CMK (cell line): ENCODE measurements at regions not wholly inside any gene's neighbourhood (a gene's known extent, or its start where the extent isn't known, plus 50 kb on each side); places are given as distances from the start of the nearest gene placed in this dataset.
"Not testable (repeated sequence)": the region's sequence is repeated elsewhere in the genome, so short reads cannot be mapped to it uniquely, and the experiment has no call there.

Experiments used
- DNase-seq: peaks from one replicate; pipeline ENCODE4 v3.0.0-alpha.2; 2010; ENCODE audit warnings: low read depth

DNA sequence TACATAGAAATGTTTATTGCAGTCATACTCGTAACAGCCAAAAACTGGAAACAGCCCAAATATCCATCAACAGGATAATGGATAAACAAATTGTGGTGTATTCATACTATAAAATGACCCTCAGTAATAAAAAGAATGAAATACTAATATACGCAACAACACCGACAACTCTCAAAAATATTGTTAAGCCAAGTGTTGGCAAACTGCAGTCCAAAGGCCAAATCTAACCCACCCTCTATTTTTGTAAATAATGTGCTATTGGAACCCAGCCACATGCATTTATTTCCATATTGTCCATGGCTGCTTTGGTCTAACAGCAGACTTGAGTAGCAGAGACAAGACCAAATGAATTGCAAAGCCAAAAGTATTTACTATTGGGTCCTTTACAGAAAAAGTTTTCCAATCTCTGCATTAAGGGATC, 151.0 kb downstream of the MREG start:
- DNase-seq: no peak

DNA sequence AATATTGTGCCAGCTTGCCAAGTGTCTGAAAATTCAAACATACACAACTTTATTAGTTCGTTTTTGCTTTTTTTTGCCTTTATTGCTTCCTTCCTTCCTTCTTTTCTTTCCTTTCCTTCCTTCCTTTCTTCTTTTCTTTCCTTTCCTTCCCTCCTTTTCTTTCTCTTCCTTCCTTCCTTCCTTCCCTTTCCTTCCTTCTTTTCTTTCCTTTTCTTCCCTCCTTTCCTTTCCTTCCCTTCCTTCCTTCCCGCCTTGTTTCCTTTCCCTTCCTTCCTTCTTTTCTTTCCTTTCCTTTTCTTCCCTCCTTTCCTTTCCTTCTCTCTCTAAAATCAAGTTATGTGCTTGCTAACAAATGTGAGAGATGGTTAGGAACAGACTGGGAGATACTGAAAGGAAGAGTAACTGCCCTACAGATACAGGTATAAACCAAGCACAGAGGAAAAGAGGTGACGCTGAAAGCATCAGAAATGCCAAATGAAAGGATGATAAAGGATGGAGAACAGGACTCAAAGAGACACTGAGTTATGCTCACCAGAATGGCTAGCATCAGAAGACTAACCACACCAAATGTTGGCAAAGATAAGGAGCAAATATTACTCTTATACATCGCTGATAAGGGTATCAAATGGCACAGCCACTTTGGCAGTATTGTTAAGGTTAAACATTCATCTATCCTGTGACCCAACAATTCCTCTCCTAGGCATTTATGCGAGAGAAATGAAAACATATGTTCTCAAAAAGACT, 151.6 kb downstream of the MREG start:
- no peak for DNase-seq

DNA sequence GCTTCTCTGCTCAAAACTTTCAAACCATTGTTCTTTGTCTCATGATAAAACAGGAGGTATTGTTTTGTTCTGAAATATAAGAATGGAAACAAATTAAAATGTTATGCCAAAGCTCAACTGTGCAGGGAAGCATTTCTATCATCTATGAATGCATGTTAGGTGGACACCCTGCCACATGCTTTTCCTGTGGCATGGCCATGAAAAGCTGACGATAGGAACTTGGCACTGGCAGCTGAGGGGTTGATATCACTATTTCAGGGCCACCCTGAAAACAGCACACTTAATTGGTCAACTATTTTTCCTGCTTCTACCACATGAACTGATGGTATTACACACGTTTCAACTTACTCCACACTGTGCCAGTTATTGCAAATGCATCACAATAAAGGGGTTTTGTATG, 157.3 kb downstream of the MREG start:
- DNase-seq: no peak

DNA sequence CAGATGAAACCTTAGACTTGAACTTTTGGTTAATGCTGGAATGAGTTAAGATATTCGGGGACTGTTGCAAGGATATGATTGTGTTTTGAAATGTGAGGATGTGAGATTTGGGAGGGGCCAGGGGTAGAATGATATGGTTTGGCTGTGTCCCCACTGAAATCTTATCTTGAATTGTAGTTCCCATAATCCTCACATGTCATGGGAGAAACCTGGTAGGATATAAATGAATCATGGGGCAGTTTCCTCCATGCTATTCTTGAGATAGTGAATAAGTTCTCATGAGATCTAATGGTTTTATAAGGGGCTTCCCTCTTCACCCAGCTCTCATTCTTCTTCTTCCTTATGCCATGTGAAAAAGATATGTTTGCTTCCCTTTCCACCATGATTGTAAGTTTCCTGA, 158.0 kb downstream of the MREG start:
- DNase-seq: not testable (repeated sequence)

DNA sequence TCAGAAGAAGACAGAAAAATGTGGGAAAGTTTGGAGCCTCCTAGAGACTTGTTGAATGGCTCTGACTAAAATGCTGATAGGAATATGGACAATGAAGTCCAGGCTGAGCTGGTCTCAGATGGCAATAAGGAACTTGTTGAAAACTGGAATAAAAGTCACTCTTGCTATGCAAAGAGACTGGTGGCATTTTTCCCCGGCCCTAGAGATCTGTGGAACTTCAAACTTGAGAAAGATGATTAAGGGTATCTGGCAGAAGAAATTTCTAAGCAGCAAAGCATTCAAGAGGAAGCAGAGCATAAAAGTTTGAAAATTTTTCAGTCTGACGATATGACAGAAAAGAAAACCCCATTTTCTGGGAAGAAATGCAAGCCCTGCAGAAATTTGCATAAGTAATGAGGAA, 159.3 kb downstream of the MREG start:
- DNase-seq: no peak

DNA sequence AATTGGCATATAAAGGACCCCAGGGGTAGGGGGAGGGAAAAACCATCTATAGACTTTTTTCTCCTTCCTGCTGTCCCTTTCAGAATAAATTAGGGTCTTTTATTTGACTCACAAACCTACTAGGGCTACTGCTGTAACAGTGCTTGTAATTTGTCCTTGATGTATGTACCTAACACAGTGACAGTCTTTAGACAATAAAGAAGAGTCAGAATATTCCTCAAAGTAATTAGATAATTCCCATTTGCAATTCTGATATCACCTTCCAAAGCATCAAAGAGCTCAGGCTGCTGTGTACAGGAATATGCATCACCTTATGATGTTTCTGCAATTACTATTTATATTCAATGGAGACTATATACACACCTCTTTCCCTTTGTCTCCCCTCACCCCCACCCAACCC, 161.7 kb downstream of the MREG start:
- no peak for DNase-seq

DNA sequence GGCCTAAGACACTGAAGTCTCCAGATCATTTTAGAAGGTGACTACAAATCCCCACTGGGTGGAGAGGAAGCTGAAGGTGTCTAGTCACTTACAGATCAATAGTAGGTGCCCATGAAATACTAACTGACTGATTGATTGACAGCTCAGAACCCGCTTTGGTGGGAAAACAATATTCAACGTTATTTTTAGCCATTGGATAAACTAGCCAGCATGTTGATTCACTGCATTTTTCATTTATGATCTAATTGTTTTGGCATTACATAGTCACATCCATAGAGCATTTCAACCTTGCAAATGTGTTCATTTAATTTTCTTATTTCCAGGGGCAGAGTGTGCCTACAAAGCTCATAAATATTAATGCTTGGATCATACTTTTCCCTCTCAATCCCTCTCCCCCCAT, 162.3 kb downstream of the MREG start:
- no peak for DNase-seq

DNA sequence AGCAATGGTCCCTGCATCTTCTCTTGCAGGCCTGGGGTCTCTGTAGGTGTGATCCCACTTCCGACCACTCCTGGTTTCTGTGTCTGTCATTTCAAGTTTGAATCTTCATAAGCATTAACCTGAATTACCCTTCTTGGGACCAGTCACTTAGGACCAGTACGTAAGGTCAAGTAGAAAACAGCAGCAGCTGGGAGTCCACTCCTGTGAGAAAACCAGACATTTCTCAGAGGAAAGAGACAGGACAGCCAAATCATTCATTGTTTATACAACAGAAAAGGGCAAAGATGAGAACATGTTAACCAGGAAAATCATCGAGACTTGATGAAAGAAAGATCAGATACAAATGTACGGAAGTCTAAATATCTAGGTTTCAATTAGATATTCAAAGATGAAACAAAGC, 163.0 kb downstream of the MREG start:
- no peak for DNase-seq

DNA sequence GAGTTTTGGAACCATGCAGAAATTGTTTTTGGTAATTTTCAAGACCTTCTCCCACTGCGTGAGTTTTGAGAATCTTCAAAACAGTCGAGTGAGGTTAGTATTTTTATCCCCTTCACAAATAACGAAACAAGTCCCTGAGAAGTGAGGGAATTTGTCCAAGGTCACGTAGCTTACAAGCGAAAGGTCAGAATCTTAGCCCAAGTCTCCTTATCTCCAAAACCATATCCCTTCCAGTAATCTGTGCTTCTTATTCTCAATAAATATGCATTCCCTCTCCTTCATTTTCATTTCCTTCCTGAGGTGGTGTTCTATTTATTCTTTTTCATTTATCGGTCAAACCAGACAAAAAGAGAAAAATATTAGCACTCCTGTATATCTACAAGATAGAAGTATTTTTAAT, 163.6 kb downstream of the MREG start:
- DNase-seq: no peak

DNA sequence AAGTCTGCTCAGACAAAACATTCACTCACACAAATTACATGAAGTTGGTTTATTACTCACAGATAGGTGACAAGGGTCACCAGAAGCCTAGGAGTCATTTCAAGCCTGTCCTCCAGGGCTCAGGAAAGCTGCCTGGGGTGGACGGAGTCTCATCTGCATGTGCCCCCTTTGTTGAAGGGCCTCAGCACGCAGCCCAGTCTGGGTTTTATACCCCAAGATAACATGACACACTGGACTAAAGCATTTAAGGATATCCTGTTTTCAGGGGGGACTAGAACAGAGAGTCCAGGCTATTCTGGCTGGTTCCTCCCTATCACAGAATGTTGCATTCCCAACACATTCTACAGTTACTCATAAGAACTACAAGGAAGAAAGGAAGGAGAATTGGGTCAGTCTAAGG, 164.7 kb downstream of the MREG start:
- no peak for DNase-seq

DNA sequence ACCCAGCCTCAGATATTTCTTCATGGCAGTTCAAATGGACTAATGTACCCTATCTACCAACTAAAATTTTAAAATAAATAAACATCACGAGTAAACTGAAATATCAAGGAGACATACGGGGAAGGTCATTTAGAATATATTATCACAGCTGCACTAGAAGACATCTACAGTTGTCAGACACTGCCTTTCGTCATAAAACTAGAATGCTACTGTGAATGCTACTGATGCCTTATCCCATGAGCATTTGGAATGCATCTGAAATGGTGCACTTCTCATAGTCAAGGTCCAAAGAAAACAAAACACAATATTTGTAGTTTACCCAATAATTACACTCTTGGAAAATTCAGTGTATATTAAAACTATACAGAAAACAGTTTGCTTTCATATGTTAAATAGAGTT, 165.2 kb downstream of the MREG start:
- no peak for DNase-seq

DNA sequence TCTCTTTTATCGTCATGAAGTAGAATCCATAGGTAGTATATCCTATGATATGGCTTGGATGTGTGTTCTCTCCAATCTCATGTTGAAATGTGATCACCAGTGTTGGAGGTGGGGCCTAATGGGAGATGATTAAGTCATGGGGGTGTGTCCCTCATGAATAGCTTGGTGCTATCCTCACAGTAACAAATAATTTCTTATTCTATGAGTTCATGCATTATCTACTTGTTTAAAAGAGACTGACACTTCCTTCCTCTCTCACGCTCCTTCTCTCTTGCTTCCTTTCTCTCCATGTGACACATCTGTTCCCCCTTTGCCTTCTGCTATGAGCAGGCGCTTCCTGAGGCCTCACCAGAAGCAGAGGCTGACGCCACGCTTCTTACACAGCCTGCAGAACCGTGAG, 165.6 kb downstream of the MREG start:
- DNase-seq: no peak

DNA sequence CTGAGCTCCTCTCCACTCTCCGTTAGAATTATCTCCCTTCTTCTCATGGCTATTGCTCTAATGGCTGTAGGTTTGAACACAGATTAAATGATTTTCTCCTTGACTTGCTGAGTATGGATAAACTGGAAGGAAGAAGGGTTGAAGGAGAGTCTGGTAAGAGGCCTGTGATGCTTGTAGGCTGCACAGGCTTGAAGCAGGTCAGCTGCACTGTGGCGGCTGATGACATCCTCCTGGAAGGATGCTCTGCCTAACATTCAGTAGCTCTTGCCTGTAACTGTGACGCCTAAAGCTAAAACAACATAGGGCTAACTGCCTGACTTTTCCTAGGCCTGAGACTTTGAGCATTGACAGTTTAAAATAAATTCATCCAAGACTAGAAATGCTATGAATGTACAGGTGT, 166.3 kb downstream of the MREG start:
- DNase-seq: no peak

DNA sequence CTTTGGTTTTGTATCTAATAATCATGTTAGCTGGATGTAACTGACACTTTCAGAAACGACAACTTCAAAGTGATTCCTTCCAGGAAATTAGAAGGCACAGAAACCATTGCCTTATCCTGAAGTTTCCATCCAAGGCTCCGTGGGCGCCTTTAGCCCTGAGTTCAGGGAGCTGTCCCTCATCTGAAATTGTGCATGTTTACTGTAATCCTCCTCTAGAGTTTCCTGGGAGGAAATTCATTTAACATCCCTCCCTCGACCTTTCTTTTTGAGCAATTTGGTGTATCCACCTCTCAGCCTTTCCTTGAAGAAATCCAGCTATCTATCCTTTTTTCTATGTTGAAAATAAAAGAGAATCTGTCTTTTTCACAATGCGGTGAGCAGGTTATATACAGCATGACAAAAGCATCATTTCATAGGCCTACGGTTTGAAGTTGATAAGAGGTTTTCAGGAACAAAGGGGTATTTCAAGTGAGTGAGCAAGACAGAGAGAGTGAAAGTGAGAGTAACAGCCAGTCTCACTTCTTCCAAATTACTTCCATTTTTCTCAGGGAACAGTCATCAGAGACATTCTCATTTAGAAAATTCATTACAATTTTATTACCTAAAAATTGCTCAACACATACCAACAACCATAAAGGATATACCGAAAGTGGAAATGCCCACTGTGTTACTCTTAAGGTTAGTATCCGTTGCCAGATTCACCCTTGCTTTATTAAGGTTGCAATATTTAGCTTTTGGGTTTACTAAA, 167.3 kb downstream of the MREG start:
- no peak for DNase-seq

DNA sequence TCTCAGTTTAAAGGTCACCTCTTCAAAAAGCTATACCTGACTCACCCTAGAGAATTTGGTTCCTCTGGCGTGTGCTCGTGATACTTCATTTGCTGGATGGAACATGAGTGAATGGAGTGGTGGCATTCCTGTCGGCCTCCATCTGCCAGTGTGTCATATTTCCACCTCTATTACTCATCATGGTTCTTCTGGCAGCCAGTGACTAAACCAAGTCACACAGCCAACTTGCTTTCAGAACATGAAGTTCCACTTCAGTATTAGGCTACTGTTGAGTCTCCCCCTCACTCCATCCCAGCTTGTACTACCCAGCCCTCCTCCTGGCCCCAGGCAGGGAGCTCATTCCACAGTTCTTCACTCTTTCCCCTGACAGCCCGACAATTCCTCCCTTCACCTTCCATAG, 169.8 kb downstream of the MREG start:
- DNase-seq: no peak

DNA sequence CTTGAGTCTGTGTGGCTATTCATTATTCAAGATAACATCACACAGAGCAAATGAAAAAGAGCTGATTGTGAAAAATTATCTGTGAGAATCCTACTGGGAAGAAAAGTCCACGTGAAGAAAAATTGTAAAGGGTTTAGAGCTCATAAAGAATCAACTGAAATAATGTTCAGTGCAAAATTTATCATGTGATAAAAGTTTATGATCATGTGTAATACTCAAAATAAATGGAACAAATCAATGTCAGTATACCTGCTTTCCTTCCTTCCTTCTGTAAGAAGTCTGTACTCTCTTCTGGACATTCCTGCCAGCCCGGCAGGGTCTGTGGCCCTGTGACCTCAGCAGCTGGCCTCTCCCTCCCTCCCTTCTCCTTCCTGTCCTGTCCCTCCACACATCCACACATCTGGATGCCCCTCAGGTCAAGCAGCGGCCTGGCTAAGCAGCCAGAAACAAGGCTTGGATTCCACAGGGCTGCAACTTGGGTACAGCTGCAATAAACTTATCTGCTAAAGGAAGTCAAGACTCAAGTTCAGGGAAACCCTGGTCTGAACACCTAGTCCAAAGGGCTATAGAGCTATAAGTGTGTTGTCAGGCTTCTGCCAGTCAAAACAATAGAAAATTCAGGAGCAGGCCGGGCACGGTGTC, 172.1 kb downstream of the MREG start:
- DNase-seq: no peak

DNA sequence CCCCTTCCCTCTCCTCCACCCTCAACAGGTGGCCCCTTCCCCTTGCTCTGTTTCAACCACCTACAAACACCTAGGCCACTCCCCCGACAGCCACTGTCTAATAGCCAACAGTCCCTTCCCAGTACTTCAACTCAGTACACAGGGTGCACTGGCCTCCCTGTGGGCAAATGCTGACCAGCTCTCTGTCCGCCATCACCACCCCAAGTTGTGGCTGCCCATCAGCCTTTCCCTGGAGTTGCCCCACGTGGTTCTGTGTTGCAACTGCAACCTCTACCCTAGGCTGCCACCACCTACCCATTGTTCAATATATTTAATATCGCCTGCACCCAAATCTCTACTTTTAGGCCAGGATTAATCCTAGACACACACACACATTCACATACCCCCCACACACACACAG, 173.5 kb downstream of the MREG start:
- DNase-seq: no peak

DNA sequence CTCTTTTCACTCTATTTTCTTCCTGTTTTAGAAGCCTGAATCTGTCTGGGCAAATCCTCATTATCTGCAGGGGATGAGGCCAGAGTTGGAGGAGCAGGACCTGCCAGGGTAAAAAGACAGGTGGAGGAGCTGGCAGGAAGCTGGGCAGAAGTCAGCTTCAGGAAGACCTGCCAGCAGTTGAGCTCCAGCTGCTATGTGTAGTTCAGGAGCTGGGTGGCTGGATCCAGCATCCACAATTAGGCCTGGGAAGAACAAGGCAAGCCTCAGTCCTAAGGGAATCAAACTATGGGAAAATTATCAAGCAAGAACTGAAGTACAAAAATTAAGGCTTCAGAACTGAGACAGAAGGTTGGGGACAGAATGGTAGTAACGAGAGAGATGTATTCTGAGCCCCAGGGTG, 174.0 kb downstream of the MREG start:
- DNase-seq: no peak

DNA sequence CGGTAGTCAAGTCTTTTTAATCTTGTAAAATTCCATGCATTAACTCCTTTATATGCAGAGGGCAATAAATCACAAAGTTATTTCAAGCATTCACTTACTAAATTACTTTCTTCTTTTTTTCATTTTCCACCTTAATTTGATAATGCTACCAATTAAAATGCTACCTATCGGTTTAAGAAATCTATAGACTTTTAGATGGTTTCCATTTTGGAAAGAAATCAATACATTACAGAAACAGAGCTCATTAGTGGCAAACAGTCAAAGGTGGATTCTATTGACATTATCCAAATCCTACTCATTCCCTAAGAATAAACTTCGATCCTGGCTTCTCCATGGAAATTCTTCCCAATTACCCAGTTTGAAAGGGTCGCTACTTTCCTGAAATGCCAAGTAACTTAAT, 176.5 kb downstream of the MREG start:
- DNase-seq: no peak

DNA sequence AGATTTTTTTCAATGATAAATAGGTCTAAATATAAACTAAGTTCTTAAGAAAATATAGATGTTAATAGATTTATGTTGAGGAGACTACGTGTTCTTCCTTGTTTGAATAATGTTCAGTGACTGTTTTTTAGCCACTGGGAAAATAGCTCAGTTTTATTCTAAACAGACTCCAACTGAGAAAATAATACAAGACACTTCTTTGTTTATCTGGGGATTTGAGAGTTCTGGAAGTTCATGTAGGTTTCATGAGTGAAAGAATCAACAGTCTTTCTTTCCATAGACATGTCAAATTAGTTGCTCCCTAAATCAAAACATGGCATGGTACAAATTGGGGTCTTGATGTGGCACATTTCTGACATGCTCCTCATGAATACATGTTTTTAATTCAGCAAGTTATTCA, 177.7 kb downstream of the MREG start:
- no peak for DNase-seq

DNA sequence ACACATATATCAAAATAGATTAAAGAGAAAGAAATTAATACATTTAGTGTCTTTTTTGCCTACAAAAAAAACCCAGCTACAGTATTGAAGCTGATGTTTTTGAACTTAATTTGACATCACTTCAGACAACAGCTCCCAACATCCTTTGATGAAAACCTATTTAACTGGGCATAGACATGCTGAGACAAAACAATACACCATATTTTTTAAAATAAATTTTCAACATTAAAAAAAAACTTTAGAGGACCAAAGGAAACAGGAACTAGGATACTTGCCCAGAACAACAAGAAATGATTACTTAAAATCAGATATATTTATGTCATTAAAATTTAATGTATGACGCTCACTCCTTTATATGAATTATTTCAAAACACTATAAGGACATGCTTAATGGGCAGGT, 178.1 kb downstream of the MREG start:
- no peak for DNase-seq

DNA sequence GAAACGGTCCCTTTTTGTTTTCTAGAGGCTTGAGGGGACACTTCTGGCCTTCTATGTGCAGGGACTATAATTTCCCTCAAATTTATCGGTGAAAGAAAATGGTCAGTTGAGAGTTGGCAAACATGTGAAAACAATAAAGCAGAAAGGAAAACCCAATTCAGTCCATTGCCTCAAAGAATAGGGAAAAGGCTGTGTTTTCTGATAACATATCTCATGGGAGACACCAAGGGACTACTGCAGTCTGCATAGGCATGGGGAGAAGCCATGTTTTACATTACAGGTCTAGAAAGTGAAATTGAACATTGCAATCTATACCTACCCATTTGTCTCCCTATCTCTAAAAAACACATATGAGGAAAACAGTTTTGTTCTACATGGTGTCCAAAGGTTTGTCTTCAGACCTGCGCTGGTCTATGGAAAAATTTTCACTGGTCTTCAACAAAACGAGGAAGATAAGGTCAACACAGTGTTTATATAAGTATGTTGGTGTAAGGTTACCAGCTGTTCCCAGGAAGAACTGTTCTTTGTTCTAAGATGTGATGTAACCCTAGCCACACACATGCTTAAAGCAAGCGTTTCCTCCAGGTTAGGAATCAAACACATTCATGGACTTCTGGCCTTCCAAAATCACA, 179.7 kb downstream of the MREG start:
- no peak for DNase-seq

DNA sequence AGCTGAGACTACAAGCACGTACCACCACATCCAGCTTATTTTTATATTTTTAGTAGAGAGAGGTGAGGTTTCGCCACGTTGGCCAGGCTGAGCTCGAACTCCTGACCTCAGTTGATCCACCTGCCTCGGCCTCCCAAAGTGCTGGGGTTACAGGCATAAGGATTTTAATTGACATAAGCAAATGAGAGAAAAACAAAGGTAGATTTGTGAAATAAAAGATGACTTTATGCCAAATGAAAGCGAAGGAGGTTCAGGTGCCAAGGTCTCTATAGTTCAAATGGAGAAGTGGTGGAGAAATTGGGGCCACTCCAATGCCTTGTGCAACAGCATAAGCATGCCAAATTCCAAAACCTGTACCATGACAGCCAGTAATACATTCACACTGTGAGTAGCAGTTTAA, 180.6 kb downstream of the MREG start:
- no peak for DNase-seq
